Osteocyte (in vitro differentiated cells): ENCODE measurements at regions not wholly inside any gene's neighbourhood (a gene's known extent, or its start where the extent isn't known, plus 50 kb on each side); places are given as distances from the start of the nearest gene placed in this dataset.

ENCODE experiments used
- DNase-seq: peaks from one replicate; pipeline ENCODE4 v3.0.0; 2021; ENCODE audit warnings: mixed read lengths; ENCODE audit not compliant: unreplicated experiment; ENCODE audit errors: extremely low spot score
- H3K27ac Mint-ChIP-seq: one replicate; pipeline ENCODE4 v1.8.0; 2021; ENCODE audit warnings: mild to moderate bottlenecking, mixed read lengths; ENCODE audit not compliant: unreplicated experiment
- H3K27me3 Mint-ChIP-seq: one replicate; pipeline ENCODE4 v1.8.0; 2021; ENCODE audit warnings: mixed read lengths; ENCODE audit not compliant: unreplicated experiment
- H3K36me3 Mint-ChIP-seq: one replicate; pipeline ENCODE4 v1.8.0; 2021; ENCODE audit warnings: mixed read lengths; ENCODE audit not compliant: unreplicated experiment
- H3K4me1 Mint-ChIP-seq: one replicate; pipeline ENCODE4 v1.8.0; 2021; ENCODE audit warnings: mixed read lengths; ENCODE audit not compliant: unreplicated experiment
- H3K4me3 Mint-ChIP-seq: one replicate; pipeline ENCODE4 v1.8.0; 2021; ENCODE audit warnings: mild to moderate bottlenecking, moderate library complexity, mixed read lengths; ENCODE audit not compliant: unreplicated experiment
- H3K9me3 Mint-ChIP-seq: one replicate; pipeline ENCODE4 v1.8.0; 2021; ENCODE audit warnings: mixed read lengths; ENCODE audit not compliant: unreplicated experiment
- TF ChIP-seq, protein P1 (sequence below): fragments of 200-600 bp; sonication (generic); IDR thresholded peaks from 2 replicates; pipeline ENCODE4 v1.5.0; 2021; ENCODE audit warnings: antibody characterized with exemption, mild to moderate bottlenecking, moderate library complexity

DNA sequence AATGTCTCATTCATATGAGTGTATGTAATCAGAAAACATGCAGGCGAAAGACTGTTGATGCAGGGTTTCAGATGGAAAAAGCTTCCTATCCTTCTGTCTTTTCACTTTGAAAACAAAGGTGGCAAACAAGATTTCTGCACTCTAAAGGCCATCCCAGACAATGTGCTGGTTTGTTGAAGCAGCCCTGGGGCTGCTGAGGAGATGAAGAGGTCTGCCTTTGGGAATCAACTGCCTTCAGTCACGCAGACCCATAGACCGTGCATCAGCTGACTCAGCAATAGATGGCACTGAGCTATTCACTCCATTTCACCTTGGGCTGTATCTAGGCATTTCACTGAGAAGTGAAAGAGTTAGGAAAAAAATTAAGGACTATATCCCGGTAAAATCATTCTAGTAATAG, 60.5 kb upstream of the C5orf46 start:
- Mint-ChIP-seq H3K36me3 (peaks cover 10% of the 10 kb centered on the region), H3K27ac (no peak overlapping the region), H3K9me3 (no peaks in the 10 kb centered on the region), H3K27me3 (no peaks in the 10 kb centered on the region), H3K4me1 (peaks cover 23% of the 10 kb centered on the region), H3K4me3 (no peak overlapping the region)
- no peak for DNase-seq
- TF ChIP-seq, protein P1, sequence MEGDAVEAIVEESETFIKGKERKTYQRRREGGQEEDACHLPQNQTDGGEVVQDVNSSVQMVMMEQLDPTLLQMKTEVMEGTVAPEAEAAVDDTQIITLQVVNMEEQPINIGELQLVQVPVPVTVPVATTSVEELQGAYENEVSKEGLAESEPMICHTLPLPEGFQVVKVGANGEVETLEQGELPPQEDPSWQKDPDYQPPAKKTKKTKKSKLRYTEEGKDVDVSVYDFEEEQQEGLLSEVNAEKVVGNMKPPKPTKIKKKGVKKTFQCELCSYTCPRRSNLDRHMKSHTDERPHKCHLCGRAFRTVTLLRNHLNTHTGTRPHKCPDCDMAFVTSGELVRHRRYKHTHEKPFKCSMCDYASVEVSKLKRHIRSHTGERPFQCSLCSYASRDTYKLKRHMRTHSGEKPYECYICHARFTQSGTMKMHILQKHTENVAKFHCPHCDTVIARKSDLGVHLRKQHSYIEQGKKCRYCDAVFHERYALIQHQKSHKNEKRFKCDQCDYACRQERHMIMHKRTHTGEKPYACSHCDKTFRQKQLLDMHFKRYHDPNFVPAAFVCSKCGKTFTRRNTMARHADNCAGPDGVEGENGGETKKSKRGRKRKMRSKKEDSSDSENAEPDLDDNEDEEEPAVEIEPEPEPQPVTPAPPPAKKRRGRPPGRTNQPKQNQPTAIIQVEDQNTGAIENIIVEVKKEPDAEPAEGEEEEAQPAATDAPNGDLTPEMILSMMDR: no peak

DNA sequence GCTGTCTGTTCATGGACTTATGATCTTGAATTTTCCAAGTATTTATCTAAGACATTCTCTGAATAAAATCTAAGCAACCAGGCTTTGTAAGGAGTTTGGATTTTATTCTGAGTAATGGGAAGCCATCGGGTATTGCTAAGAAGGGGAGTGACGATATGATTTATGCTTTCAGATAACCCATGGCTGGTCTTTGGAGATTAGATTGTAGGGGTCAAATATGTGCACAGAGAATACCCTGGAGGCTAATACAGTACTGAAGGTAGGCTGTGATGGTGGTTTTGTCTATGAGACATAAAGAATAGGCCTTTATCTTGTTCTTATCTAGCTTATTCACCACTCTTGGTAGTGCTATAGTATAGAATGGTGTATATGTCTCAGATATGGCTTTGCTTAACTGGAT, 60.0 kb upstream of the C5orf46 start:
- Mint-ChIP-seq H3K36me3 (peaks cover 10% of the 10 kb centered on the region), H3K27me3 (no peaks in the 10 kb centered on the region), H3K27ac (no peak overlapping the region), H3K4me1 (peaks cover 20% of the 10 kb centered on the region), H3K9me3 (no peaks in the 10 kb centered on the region), H3K4me3 (no peak overlapping the region)
- DNase-seq: no peak
- TF ChIP-seq, protein P1: no peak

GRCh38 chr5:147965715-147966114, 59.4 kb upstream of the C5orf46 start:
- TF ChIP-seq, protein P1: no peak
- Mint-ChIP-seq H3K27me3 (no peaks in the 10 kb centered on the region), H3K36me3 (peaks cover 10% of the 10 kb centered on the region), H3K4me3 (no peak overlapping the region), H3K9me3 (no peaks in the 10 kb centered on the region), H3K27ac (no peak overlapping the region), H3K4me1 (peaks cover 20% of the 10 kb centered on the region)
- DNase-seq: no peak

- TF ChIP-seq, protein P1: no peak
- peaks cover 10% of the 10 kb centered on the region for H3K36me3 Mint-ChIP-seq
- DNase-seq: no peak
- H3K4me3 Mint-ChIP-seq: no peak overlapping the region
- H3K27me3 Mint-ChIP-seq: no peaks in the 10 kb centered on the region
- H3K9me3 Mint-ChIP-seq: no peaks in the 10 kb centered on the region
- peaks cover 13% of the 10 kb centered on the region for H3K4me1 Mint-ChIP-seq
- no peak overlapping the region for H3K27ac Mint-ChIP-seq
These were observed 57.8 kb upstream of the C5orf46 start for GRCh38 chr5:147963948-147964693.

DNA sequence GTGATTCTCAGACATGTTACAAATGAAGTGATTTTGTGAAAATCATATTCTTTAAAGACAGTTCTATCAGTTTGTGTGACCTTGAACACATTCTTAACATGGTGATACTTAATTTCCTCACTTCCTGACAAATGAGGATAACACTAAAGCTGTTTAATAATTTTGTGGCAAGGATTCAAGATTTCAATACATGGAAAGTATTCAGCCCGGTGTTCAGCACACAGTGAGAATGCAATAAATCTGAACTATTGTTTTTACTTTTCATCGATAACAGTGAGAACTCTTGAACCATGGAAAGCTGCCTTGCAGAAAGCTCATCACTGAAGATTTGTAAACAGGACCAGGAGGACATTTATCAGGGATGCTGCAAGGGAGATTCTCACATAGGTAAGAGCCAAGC, 57.1 kb upstream of the C5orf46 start:
- no peak overlapping the region for H3K4me3 Mint-ChIP-seq
- H3K27ac Mint-ChIP-seq: no peak overlapping the region
- TF ChIP-seq, protein P1: no peak
- DNase-seq: no peak
- H3K36me3 Mint-ChIP-seq: peaks cover 10% of the 10 kb centered on the region
- H3K9me3 Mint-ChIP-seq: no peaks in the 10 kb centered on the region
- H3K27me3 Mint-ChIP-seq: no peaks in the 10 kb centered on the region
- H3K4me1 Mint-ChIP-seq: peaks cover 6% of the 10 kb centered on the region
